ENCODE measurements at regions not wholly inside any gene's neighbourhood (a gene's known extent, or its start where the extent isn't known, plus 50 kb on each side); places are given as distances from the start of the nearest gene placed in this dataset.
"Not testable (repeated sequence)": the region's sequence is repeated elsewhere in the genome, so short reads cannot be mapped to it uniquely, and the experiment has no call there.

DNA sequence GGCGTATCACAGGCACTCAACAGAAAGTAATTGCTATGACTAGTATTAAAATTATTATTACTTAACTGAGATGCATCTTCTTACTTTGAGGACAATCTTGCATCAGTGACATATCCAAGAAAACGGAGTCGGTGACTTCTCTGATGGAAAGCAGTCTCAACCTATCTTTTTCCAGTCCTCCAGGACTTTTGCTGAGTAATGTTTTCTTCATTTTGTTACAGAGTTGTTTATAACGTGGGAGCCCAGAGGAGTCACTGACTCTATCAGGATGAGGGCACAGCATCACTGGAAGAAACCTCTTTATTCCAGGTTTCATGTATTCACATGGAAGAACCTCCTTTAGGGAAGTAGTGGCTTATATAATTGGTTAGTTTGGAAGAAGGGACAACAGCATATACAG lies 51.5 kb upstream of the MELK start:
- DNase-seq, result no peak

DNA sequence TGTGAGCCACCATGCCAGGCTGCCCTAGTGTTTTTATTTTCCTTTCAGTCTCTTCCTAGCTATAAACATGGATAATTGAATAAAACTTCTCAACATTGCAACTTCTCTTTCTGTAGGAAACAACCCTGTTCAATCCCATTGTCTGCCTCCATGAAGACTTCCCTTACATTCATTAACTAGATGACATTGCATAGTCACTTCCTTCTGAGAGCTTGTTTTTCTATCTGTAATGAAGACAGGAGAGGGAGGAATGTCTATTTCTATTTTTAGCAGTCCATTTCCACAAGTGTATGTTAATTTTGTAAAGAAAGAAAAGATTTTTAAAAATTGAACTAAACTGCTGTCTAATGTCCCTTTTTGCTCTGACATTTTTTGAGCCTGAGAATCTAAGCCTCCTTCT lies 55.6 kb upstream of the MELK start:
- DNase-seq, result no peak

DNA sequence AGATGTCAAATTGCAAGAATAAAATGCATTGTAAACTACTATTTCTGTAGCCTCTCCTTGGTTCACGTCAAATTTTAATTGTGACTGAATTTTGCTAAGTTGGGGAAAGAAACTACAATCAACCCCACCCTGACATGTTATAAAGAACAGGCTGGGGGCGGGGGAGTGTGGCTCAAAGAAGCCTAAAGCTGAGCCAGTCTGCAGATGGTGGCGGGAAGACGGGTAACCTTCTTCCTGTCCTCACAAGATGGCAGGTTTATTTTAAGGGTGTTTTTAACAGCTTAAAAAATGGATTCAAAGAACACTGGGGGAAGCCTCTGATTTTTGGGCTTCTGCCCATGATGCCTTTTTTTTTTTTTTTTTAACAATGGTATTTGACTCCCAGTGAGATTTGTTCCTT lies 68.5 kb upstream of the MELK start:
- DNase-seq, result no peak

DNA sequence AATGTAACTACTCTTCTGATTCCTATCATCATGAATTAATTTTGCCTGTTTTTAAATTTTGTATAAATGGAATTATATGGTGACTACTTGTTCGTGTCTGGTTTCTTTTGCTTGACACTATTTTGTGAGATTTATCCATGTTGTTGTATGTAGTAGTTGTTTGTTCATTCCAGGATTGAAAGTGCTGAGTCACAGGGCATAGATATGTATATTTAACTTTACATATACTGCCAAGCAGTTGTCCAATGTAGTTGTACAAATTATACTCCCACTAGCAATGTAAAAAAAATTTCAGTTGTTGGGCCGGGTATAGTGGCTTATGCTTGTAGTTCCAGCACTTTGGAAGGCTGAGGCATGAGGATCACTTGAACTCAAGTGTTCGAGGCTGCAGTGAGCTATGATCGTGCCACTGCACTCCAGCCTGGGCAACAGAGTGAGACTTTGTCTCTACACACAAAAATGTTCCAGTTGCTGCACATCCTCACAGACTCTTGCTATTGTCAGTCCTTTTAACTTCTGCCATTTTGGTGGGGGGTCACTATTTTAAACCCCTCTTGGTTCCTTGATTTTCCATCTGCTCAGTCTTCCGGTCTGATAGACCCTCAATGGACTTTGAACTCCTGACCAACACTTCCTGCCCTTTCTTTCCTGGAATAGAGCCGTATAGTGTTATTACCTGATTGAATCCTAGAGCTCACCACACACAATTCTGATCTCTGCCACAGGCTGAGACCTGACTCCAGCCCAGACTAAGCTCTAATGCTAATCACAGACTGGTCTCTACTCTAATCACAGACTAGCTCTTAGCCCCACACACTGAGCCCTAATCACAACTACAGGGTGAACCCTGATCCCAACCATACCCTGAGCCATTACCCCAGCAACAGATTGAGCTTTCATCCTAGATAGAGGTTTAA lies 69.3 kb upstream of the MELK start:
- no peak for DNase-seq

DNA sequence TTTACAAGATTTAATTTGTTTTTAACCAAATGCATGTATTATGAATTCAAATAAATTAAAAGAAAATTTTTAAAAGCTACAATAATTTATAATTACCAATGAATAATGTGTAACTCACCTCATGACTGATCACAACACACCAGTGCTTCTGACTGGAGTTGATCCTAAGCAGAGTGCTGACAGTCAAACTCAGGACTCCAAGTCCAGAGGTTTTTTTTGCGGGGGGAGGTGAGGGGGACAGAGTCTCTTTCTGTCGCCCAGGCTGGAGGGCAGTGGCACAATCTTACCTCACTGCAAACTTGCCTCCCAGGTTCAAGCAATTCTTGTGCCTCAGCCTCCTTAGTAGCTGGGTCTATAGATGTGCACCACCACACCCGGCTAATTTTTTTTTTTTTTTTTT lies 71.0 kb upstream of the MELK start:
- no peak for DNase-seq

DNA sequence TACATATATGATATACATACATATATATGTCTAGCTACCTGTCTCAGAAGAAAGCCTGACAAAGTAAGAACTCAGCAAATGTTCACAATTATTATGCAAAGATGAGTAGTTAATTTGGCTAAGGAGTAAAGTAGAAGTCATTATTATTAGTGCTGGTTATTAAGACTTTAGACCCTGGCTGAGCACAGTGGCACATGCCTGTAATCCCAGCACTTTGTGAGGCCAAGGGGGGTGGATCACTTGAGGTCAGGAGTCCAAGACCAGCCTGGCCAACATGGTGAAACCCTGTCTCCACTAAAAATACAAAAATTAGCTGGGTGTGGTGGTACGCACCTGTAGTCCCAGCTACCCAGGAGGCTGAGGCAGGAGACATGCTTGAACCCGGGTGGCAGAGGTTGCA lies 71.8 kb upstream of the MELK start:
- DNase-seq, result not testable (repeated sequence)

DNA sequence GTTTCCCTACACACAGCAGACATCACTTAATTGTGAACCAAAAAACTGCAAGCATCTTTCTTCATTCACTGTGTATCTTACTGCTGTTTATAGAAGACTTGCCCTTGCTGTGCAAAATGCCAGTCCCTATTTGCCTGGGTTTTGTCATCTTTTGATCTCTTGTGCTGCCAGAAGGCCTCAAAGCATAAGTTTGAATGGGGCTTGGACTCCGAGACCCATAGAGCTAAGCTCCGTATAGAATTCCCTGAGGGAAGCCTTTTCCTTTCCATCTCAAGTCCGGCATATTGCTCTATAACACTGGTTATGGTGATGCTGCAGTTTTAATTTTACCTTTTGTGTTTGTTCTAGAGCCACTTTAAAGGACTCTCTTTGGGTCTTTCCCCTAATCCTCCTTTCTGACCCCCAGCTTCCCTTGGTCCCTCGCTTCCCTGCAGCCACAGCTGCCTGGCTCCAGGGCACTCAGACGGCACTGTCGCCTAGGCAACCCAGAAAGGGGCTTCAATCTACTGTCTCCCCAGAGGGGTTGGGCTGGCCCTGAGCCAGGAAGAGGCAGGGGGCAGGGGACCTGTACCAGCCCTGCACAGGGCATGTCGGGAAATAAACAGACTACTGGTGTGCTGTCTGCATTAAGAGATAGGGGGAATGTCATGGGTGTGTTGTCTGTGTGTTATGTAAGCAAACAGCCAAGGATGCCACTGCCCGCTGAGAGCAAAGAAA lies 73.4 kb upstream of the MELK start:
- DNase-seq, result no peak

DNA sequence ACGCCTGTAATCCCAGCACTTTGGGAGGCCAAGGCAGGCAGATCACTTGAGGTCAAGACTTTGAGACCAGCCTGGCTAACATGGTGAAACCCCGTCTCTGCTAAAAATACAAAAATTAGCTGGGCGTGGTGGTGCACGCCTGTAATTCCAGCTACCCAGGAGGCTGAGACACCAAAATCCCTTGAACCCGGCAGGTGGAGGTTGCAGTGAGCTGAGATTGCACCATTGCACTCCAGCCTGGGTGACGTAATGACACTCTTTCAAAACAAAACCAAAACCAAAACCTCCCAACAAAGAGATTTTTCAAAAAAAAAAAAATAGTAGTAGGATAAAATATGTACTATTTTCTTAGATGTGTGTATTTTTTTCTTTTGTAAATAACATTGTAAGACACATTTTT lies 79.1 kb upstream of the MELK start:
- not testable (repeated sequence) for DNase-seq

DNA sequence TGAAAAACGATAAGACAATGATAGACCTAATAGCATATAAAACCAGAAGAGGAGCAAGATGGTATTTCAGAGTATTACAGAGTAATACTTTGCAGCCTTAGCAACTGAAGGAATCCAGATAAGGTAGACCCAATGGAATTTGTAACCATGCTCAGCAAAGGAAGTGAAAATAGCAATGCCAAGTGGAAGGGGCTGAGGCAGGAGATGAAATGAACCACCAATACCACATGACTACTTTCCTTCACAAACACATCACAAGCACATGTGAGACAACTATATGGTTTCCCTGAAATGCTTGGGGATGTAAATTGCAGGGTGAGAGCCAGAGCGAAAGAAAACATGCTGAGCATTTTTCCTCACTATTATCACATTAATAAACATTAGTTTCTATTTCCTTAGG lies 79.8 kb upstream of the MELK start:
- DNase-seq, result no peak

DNA sequence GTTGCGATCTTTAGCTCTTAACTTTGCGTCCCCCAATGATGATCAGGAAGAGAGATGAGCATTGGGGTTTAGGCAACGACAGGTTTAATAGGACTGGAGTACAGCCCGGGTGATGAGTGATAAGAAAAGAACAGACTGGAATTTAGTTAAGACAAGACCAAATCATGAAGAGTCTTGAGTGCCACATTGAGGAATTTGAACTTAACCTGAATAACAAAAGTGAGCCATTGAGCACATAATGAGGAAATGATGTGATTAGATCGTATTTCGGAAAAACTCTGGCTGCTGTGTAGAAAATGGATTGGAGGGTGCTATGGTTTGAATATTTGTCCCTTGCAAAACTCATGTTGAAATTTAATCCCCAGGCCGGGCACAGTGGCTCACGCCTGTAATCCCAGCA lies 83.2 kb upstream of the MELK start:
- DNase-seq, result no peak

DNA sequence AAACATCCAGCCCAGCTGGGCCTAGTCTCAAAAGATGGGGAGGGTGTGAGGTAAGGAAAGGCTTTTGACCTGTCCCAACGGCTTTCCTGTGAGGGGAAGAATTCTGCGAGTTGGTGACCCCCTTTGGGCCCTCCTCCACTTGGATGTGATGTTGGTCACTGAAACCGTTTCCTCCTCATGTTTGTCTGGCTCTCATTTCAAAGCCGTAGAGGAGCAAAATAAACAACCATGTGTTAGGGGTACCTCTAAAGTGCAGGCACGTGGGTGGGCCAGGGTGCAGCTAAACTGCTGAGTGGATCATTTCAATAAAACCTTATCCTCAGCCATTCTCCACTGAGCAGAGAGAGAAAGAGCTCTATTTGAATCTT lies 84.3 kb upstream of the MELK start:
- DNase-seq, result no peak

DNA sequence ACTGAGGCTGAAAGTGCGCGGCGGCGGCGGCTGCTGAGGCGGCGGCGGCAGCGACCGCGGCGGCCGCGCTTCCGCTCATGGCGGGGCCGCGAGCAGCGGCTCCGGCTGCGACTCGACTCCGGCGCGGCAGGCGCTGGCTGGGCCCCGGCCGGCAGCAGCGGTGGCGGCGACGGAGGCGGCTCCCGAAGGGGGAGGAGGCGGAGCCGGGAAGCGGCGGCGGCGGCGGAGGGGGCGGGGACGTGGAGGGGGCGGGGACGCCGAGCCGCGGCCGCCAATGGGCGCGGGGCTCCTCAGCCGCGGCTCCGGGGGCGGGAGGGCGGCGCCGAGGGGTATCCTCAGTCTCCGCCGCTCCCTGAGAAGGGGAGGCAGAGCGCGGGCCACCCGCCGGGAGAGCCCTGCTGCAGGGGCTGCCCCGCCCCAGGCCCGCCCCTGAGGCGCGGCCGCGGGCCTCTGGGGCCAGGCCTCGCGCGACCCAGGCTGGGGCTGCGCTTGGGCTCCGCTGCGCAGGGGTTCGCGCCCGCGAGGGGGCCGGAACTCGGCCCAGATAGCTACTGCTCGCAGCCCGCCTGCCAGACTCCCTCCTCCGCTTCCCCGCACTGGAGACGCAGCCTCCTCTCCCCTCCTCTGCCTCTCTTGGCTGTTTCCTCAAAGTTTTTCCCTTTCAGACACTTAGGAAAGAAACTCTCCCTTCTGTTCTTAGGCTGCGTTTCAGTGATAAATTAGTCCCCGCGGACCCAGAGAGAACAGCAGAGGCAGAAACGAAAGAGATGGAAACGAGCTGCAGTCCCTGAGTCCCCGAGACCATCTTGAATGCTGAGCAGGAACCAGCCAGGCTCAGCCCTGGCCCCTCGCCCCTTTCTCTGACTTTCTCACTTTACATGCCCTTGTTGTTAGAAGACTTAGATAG lies 85.0 kb upstream of the MELK start:
- DNase-seq, result peak; percentile 94

DNA sequence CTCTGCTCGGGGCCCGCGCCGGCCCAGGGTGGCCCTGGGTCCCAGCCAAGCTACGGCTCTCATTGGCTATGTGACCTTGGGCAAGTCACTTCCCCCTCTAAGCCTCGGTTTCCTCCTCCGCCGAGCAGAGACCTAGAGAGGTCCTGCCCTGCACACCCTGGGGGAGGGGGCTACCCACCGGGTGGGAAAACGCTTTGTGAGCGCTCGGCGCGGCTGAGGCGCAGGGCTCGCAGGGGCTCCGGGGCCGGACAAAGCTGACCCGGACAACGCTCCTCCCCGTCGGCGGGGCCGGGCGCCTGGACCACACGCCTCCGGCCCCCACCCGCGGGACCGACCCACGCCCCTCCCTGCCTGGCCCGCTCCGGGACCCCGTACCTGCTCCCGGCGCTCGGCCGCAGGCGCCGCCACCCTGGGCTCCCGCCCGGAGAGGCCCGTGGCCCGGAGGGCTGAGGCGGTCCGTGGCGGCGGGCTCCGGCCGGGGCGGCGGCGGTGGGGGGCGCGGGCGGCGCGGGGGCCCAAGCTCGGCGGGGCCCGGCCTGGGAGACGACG lies 85.7 kb upstream of the MELK start:
- no peak for DNase-seq

DNA sequence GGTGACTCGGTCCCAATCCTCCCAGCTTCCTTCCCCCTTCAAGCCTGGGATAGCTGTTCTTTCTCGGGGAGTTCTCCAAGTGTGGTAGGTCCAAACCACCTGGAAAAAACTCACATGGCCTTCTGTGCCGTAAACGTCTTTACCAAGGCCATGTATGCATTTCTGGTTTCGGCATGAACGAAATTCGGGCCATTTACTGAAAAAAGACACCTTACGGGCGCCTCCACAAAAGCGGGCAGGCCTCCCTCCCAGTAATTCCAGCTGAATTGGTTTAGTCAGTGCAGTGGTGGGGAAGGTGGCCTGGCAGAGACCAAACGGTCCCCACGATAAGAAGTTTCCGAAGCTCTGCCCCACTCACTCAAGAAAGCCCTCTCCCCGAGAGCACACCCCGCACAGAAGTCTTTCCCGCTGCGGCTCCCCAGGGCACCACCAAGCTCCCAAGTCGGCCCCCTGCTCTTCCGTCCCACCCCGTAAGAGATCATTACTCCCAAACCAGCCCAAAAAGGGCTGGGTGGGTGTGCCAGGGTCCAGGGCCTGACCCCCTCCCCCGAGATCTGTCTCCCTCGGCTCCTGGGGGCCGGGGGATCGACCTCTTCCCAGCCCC lies 86.3 kb upstream of the MELK start:
- no peak for DNase-seq

DNA sequence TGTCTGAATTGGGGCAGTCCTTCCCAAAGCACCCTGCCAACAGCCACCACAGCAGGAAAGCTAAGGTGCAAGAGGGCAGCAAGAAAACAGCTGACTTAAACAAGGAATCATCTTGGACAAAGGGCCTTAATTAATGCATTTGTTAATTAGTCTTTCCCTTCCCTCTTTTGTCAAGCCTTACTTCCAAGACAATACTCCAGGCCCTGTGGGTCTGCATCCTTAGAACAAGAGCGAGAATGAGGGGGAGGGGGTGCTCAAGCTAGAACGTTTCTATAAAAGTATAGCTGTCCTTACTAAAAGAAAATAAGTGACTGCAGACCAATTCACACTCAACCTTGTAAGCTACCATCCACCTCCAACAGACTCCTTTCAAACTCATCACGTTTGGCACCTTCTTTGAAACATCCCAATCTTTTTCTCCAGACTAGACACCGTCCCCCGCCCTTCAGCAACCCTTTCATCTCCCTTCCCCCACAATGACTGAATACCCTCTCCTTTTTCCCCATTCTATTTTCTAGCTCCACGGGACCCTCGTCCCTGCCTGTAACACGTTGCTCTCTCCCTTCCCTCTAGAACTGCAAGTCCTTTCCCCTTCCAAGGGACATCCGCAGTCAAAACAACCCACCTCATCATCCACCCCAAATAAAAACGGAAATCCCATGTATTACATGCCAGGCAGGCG lies 85.7 kb upstream of the RNF38 start:
- no peak for DNase-seq

DNA sequence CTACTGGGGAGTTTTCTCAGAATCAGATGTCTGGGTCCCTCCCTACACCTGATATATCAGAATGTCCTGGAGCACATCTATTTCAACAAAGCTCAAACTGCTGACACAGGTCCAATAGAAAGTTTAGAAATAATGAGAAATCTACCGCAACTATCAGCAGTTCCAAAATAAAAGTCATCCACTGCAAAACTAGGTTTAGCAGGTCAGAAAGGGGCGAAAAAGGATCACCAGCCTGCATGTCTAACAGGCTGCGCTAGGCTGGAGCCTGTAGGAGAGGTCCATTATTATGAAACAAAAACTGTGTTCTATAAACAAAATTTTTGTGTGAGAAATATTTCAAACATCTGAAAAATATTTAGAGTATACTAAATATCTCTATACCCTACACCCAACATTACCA lies 84.1 kb upstream of the RNF38 start:
- DNase-seq, result no peak

DNA sequence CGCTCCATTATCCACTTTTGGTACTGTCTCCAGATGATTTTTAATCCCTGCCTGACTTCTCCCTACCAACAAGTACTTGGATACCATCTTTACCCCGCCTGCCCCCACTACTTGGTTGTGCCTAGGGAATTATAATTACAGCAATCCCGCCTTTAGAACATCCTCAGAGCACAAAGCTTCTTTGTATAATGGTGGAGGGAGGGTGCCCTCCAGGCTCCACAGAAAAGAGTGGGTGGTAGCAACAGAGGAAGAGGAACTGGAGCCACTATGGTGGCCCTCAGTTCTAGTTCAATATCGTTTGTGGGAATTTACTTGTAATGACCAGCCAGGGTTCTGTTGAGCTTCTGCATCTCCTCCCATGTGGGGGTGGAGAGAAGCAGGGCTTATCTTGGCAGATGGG lies 79.0 kb upstream of the RNF38 start:
- peak; percentile 64 for DNase-seq

DNA sequence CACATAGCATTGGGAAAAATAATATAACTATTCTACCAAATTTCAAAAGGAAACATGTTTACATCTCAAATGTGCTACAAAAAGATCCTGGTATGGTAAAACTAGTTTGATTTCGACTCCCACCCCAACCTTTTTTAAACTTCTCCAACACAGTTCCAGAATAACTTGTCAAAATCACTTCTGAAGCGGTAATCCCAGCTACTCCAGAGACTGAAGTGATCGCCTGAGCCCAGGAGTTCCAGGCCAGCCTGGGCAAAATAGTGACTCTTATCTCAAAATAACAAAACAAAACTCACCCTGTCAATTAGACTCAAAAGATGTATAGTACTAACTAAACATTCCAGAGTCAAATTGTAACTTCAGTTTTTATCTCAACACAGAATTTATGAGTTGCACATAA lies 71.3 kb upstream of the RNF38 start:
- no peak for DNase-seq

DNA sequence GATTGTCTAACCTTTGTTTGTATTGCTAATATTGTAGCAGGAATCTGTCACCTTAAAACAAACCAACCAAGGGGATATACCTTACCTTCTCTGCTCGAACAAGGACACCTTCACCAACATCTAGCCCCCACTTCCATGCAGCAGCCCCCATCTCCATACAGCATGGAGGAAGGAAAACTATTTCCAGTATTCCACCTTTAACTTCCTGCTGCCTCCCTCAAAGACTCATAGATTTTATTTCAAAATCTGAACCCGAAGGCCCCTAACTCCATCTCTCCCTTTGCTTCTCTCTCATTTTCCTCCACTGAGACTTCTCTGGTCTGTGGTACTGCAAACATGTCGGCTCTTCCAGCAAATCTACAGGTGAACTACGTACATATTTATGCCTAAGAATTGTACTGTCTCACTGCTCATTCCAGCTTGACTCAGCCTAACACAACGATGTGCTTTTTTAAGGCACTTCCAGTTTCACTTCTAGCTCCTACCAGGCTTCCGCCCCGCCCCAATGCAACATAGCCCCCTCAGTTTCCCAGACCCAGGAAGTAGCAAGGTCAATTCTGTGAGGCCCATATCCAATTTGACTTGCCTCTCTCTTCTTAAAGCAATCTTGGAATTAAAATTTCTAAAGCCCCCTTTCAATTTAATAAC lies 70.7 kb upstream of the RNF38 start:
- peak; percentile 31 for DNase-seq

DNA sequence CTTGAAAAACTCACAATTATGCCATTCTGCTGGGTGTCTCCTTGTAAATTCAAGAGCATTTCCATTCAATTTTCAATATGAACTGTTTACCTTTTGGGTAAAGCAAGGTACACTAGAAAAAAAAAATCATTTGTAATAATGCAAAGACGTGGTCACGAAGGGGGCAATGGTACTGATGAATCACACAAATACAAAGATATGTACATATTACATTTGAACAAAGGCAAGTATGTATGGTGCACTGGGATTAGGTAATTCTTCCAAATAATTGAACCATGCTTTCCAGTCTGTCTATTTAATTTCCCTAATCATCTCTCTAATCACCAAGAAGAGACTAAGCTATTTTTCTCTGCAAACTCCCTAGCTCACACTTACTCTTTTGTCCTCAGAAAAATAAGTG lies 63.4 kb upstream of the RNF38 start:
- DNase-seq, result no peak

DNA sequence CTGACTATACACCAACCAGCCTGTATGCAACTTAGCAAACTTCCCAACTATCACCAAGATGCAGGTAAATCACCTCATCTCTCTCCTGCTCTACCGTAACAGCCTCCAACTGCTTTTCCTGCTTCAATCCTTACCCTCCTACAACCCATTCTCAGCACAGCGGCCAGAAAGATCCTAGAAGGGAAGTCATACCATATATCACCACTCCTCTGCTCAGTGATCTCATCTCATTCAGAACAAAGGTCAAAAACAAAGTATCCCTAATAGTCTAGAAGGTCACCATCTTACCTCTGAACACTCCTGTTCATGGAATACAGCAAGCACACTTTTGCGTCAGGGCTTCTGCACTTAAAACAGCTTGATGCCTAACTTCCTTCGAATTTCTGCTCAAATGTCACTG lies 62.2 kb upstream of the RNF38 start:
- no peak for DNase-seq

DNA sequence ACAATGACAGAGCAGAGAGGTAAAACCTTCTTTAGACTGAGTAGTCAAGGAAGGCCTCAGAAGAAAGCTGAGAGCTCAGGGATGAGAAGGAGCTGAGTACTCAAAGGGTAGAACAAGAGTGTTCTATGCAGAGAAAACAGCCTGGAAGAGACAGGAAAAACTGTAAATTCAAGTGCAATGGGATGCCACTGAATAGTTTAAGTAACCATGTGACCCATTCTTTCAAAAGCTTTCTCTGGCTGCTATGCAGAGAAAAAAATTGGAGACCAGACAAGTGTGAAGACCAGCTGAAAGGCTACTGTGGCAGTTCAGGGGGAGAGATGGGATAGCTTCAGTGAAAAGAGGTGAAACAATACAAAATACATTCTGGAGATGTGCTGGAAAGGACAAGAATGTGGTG lies 61.3 kb upstream of the RNF38 start:
- DNase-seq, result peak; percentile 73

Measured in midbrain (tissue), 1 donor.